ENCODE measurements at regions not wholly inside any gene's neighbourhood (a gene's known extent, or its start where the extent isn't known, plus 50 kb on each side); places are given as distances from the start of the nearest gene placed in this dataset.
"Not testable (repeated sequence)": the region's sequence is repeated elsewhere in the genome, so short reads cannot be mapped to it uniquely, and the experiment has no call there.

- H3K4me3 ChIP-seq (replicated peaks in 1 of 2; ENCODE audit: low read depth in 2 of 2, low read length in 2 of 2) = no peak overlapping the region
- DNase-seq (ENCODE audit: low read depth in 2 of 2) = no peak
- TF ChIP-seq CTCF (IDR thresholded peaks at IDR 0.05; ENCODE audit: low read depth, low read length) = no peak
These were observed 69.9 kb upstream of the PSME4 start for GRCh38 chr2:54040685-54041084.

GRCh38 chr2:54040250-54040649, 69.5 kb upstream of the PSME4 start:
- TF ChIP-seq CTCF (IDR thresholded peaks at IDR 0.05; ENCODE audit: low read depth, low read length) = no peak
- no peak overlapping the region for H3K4me3 ChIP-seq (replicated peaks in 1 of 2; ENCODE audit: low read depth in 2 of 2, low read length in 2 of 2)
- no peak for DNase-seq (ENCODE audit: low read depth in 2 of 2)

GRCh38 chr2:54038835-54039234, 68.0 kb upstream of the PSME4 start:
- peak in 1 of 2 donors; percentile 47 for DNase-seq (ENCODE audit: low read depth in 2 of 2)
- TF ChIP-seq CTCF (IDR thresholded peaks at IDR 0.05; ENCODE audit: low read depth, low read length) = no peak
- H3K4me3 ChIP-seq (replicated peaks in 1 of 2; ENCODE audit: low read depth in 2 of 2, low read length in 2 of 2) = no peak overlapping the region

DNA sequence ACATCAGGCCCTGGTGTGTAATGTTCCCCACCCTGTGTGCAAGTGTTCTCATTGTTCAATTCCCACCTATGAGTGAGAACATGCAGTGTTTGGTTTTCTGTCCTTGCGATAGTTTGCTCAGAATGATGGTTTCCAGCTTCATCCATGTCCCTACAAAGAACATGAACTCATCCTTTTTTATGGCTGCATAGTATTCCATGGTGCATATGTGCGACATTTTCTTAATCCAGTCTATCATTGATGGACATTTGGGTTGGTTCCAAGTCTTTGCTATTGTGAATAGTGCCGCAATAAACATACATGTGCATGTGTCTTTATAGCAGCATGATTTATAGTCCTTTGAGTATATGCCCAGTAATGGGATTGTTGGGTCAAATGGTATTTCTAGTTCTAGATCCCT, 60.5 kb upstream of the PSME4 start:
- not testable (repeated sequence) for H3K4me3 ChIP-seq (replicated peaks in 1 of 2; ENCODE audit: low read depth in 2 of 2, low read length in 2 of 2); DNase-seq (ENCODE audit: low read depth in 2 of 2)

- no peak for TF ChIP-seq CTCF (IDR thresholded peaks at IDR 0.05; ENCODE audit: low read depth, low read length)
- H3K4me3 ChIP-seq (replicated peaks in 1 of 2; ENCODE audit: low read depth in 2 of 2, low read length in 2 of 2) = no peak overlapping the region
- no peak for DNase-seq (ENCODE audit: low read depth in 2 of 2)
These were observed 60.0 kb upstream of the PSME4 start for GRCh38 chr2:54030806-54031205.

DNA sequence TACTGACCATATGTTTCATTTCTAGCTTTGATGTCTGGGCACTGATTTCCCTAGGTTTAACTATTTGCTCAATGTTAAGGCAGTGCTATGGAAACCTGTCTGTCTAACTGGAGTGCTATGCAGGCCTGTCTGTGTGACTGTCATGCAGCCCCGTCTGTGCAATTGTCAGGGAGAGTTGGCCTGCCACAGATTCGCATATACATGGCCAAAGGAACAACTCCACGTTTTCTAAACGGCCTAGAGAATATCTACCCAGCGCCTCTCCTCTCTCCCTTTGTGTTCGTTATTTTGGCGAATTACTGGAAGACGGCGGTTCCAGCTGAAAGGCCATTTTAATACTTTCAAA, 59.6 kb upstream of the PSME4 start:
- DNase-seq (ENCODE audit: low read depth in 2 of 2) = no peak
- H3K4me3 ChIP-seq (replicated peaks in 1 of 2; ENCODE audit: low read depth in 2 of 2, low read length in 2 of 2) = no peak overlapping the region
- no peak for TF ChIP-seq CTCF (IDR thresholded peaks at IDR 0.05; ENCODE audit: low read depth, low read length)

DNA sequence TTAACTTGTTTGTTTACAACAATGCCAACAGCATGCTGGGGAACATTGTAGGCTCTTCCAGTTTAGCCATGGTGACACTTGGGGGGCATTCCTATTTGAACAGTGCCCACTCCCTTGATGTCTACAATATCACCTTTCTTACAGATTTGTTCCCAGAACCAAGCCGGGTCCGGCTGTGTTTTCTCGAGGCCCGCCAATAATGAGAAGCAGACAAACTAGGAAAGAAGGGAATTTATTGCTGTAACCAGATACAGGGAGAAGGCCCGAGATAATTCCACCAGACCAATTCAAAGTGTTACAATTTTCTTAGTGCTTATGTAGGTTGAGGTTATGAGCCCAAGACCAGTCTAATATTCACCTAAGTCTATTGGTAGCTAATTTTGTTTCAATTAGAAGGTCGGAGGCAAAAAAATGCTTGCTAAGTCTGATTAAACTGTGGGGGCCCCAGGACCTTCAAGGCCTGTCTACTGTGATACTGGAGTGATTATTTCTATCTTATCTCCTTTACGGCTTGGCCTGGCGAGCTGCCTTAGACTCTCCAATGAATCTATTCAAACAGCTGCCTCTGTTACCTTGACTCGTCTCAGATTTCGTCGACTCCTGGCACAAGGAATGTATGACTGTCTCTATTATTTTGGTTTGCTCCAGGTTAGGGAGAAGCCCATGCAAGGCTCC, 59.1 kb upstream of the PSME4 start:
- TF ChIP-seq CTCF (IDR thresholded peaks at IDR 0.05; ENCODE audit: low read depth, low read length) = no peak
- H3K4me3 ChIP-seq (replicated peaks in 1 of 2; ENCODE audit: low read depth in 2 of 2, low read length in 2 of 2) = no peak overlapping the region
- no peak for DNase-seq (ENCODE audit: low read depth in 2 of 2)

- DNase-seq (ENCODE audit: low read depth in 2 of 2) = not testable (repeated sequence)
These were observed 54.8 kb upstream of the PSME4 start for GRCh38 chr2:54025463-54026075.

More at GRCh38 chr2:54025463-54026075, 54.8 kb upstream of the PSME4 start:
- not testable (repeated sequence) for H3K4me3 ChIP-seq (replicated peaks in 1 of 2; ENCODE audit: low read depth in 2 of 2, low read length in 2 of 2)

Data from cardiac fibroblast (primary cell).